Lung (tissue), 11 donors: ENCODE measurements at regions not wholly inside any gene's neighbourhood (a gene's known extent, or its start where the extent isn't known, plus 50 kb on each side); places are given as distances from the start of the nearest gene placed in this dataset.

ENCODE experiments used
- ATAC-seq: fragments of 200-7000 bp; cut with Tn5 transposase; one replicate; pipeline ENCODE4 v1.9.1; 2020; ENCODE audit warnings: moderate number of reproducible peaks; ENCODE audit not compliant: insufficient read depth, low FRiP score
- DNase-seq, 3 donors: peaks; one replicate each; pipeline ENCODE4 v3.0.0-alpha.2; 2013 to 2017
- H3K27ac ChIP-seq, 2 donors: one replicate each; pipeline ENCODE4 v1.5.1; 2013; ENCODE audit warnings: mild to moderate bottlenecking in 2 of 2, moderate library complexity in 2 of 2, control low read depth in 1 of 2, inconsistent platforms in 1 of 2, low read depth in 1 of 2, low read length in 1 of 2
- H3K27me3 ChIP-seq, 3 donors: one replicate each; pipeline ENCODE4 v1.5.1; 2013; ENCODE audit warnings: low read length in 2 of 3; ENCODE audit not compliant: control insufficient read depth in 3 of 3, insufficient read depth in 3 of 3
- H3K36me3 ChIP-seq, 4 donors: one replicate each; pipeline ENCODE4 v1.5.1; 2013; ENCODE audit warnings: low read length in 4 of 4, mild to moderate bottlenecking in 1 of 4, moderate library complexity in 1 of 4; ENCODE audit not compliant: control insufficient read depth in 4 of 4, insufficient read depth in 4 of 4
- H3K4me1 ChIP-seq, 5 donors: one replicate each; pipeline ENCODE4 v1.5.1; 2013; ENCODE audit warnings: low read length in 5 of 5, mild to moderate bottlenecking in 2 of 5, moderate library complexity in 1 of 5; ENCODE audit not compliant: control insufficient read depth in 5 of 5, insufficient read depth in 5 of 5
- H3K4me3 ChIP-seq: one replicate; pipeline ENCODE4 v1.5.1; 2013; ENCODE audit warnings: mild to moderate bottlenecking, control low read depth, moderate library complexity
- H3K9ac ChIP-seq, 2 donors: one replicate each; pipeline ENCODE4 v1.5.1; 2013; ENCODE audit warnings: low read length in 2 of 2, control low read depth in 1 of 2; ENCODE audit not compliant: insufficient read depth in 1 of 2
- H3K9me3 ChIP-seq, 4 donors: one replicate each; pipeline ENCODE4 v1.5.1; 2013; ENCODE audit warnings: low read length in 3 of 4, mild to moderate bottlenecking in 1 of 4, moderate library complexity in 1 of 4; ENCODE audit not compliant: control insufficient read depth in 4 of 4, insufficient read depth in 3 of 4
- CTCF ChIP-seq: IDR thresholded peaks from 2 replicates; pipeline ENCODE4 v1.5.1; 2012; ENCODE audit warnings: mild to moderate bottlenecking; ENCODE audit errors: control extremely low read depth, extremely low read depth
- WGBS, 2 donors: extraction: QIAGEN DNeasy Blood & Tissue Kit; methylation state at CpG; one replicate each; pipeline ENCODE4 v1.1.7; 2013; 5-methylcytosine and 5-hydroxymethylcytosine counted together
- donor health status: control.
- donor health status: control.
- donor health status: Bipolar disorder and iron deficiency.
- donor health status: healthy.
- donor health status: DM: yes; HTN: yes; CAD: no.

DNA sequence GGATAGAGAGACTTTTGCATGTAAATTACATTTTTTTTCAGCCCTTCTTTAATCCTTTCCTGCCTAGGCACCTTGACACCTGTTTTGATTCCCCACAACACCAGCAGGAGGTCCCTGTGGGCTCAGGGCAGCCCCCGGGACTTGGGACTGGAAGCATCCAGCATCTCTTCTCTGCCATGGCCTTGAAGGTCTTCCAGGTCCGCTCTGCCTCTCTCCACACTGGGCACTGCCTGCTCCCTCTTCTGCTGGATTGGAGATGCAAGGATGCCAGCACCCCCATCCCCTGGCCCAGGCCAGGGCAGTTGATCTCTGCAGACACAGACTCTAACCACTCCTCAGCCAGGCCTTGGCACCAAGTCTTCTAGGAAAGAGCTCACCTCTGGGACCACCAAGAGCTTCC, 134.5 kb upstream of the C14orf180 start:
- no peak overlapping the region for H3K27ac ChIP-seq
- H3K9me3 ChIP-seq: peaks cover 0 to 9% (median 3%) of the 10 kb centered on the region in 4 donors
- H3K4me1 ChIP-seq: peaks cover 0 to 3% (median 0%) of the 10 kb centered on the region in 5 donors
- ATAC-seq (no peak), DNase-seq (no peak)
- no peak for TF ChIP-seq CTCF
- H3K4me3 ChIP-seq: no peak overlapping the region
- WGBS, 2 donors: 84 to 91% methylated on average over 2 of the region's 2 CpGs
- H3K27me3 ChIP-seq: peaks cover 0 to 3% (median 0%) of the 10 kb centered on the region in 3 donors
- no peaks in the 10 kb centered on the region for H3K36me3 ChIP-seq
- no peak overlapping the region for H3K9ac ChIP-seq

- no peaks in the 10 kb centered on the region for H3K36me3 ChIP-seq
- H3K4me1 ChIP-seq: peaks cover 0 to 3% (median 0%) of the 10 kb centered on the region in 5 donors
- TF ChIP-seq CTCF: no peak
- DNase-seq (no peak), ATAC-seq (no peak)
- H3K27me3 ChIP-seq: peaks cover 0 to 3% (median 0%) of the 10 kb centered on the region in 3 donors
- H3K4me3 ChIP-seq: no peak overlapping the region
- no peak overlapping the region for H3K9ac ChIP-seq
- WGBS, 2 donors: 84 to 85% methylated on average over 11 of the region's 11 CpGs
- peaks cover 0 to 11% (median 4%) of the 10 kb centered on the region in 4 donors for H3K9me3 ChIP-seq
- no peak overlapping the region for H3K27ac ChIP-seq
These were observed 133.7 kb upstream of the C14orf180 start for GRCh38 chr14:104445832-104446381.

GRCh38 chr14:104446611-104447010, 133.0 kb upstream of the C14orf180 start:
- WGBS, 2 donors: 92 to 96% methylated on average over 6 of the region's 6 CpGs
- Histone ChIP-seq H3K9ac (no peak overlapping the region), H3K4me3 (no peak overlapping the region)

More at GRCh38 chr14:104446611-104447010, 133.0 kb upstream of the C14orf180 start:
- Histone ChIP-seq H3K9me3 (peaks cover 0 to 16% (median 4%) of the 10 kb centered on the region in 4 donors), H3K27me3 (peaks cover 0 to 3% (median 0%) of the 10 kb centered on the region in 3 donors), H3K4me1 (peaks cover 0 to 3% (median 0%) of the 10 kb centered on the region in 5 donors), H3K27ac (no peak overlapping the region), H3K36me3 (no peaks in the 10 kb centered on the region)
- no peak for TF ChIP-seq CTCF
- DNase-seq: no peak
- ATAC-seq: no peak
